ENCODE measurements at regions not wholly inside any gene's neighbourhood (a gene's known extent, or its start where the extent isn't known, plus 50 kb on each side); places are given as distances from the start of the nearest gene placed in this dataset.

DNA sequence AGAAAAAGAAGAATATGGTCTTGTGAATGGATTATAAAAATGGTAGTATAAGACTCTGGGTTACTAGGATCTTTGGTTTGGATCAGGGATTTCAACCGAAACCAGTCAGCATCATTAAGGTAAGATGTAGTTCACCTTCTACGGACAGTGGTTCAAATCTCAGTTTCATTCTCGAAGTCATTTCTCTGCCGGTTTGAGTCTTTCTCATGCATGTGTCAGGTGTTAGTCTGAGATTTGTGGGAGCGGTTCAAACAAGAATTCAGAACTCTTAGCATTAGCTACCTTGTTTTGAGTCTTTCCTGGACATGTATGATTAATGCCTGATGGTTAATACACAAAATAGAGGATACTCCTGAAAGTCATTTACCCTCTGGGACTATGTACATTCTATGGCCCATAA, 735.9 kb upstream of the NUDT12 start:
- Histone ChIP-seq H3K36me3 (ENCODE audit: insufficient read depth, low read length) (no peaks in the 10 kb centered on the region), H3K4me2 (ENCODE audit: low read length) (no peak overlapping the region), H3K4me3 (ENCODE audit: low read length) (no peak overlapping the region), H3K4me1 (ENCODE audit: control insufficient read depth, insufficient read depth, low read length) (peaks cover 4% of the 10 kb centered on the region), H3K9me3 (replicated peaks; ENCODE audit: low read length) (no peaks in the 10 kb centered on the region), H3K9ac (ENCODE audit: low read depth, low read length) (no peak overlapping the region), H3K27me3 (ENCODE audit: control insufficient read depth, insufficient read depth, low read length) (no peaks in the 10 kb centered on the region)

DNA sequence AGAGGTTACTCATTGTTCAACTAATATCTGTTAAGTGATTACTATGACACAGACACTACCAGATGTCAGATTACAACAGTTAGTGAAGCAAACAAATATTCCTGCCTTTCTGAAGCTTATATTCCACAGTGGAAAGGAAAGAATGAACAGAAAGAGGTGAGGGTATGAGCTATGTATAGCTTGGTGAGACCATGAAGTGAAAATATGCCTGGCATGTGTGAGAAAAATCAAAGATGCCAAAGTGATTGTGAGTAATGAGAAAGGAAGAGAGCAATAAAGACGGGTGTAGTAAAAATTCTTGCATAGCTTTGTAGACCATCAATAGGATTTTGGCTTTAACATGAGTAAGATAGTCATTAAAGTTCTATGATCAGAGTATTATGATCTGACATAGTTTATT, 734.5 kb upstream of the NUDT12 start:
- H3K9ac ChIP-seq (ENCODE audit: low read depth, low read length) = peak overlapping the region; percentile 0
- peaks cover 4% of the 10 kb centered on the region for H3K4me1 ChIP-seq (ENCODE audit: control insufficient read depth, insufficient read depth, low read length)
- H3K27me3 ChIP-seq (ENCODE audit: control insufficient read depth, insufficient read depth, low read length) = no peaks in the 10 kb centered on the region
- H3K9me3 ChIP-seq (replicated peaks; ENCODE audit: low read length) = no peaks in the 10 kb centered on the region
- H3K4me3 ChIP-seq (ENCODE audit: low read length) = no peak overlapping the region
- no peaks in the 10 kb centered on the region for H3K36me3 ChIP-seq (ENCODE audit: insufficient read depth, low read length)
- peak overlapping the region; percentile 4 for H3K4me2 ChIP-seq (ENCODE audit: low read length)

DNA sequence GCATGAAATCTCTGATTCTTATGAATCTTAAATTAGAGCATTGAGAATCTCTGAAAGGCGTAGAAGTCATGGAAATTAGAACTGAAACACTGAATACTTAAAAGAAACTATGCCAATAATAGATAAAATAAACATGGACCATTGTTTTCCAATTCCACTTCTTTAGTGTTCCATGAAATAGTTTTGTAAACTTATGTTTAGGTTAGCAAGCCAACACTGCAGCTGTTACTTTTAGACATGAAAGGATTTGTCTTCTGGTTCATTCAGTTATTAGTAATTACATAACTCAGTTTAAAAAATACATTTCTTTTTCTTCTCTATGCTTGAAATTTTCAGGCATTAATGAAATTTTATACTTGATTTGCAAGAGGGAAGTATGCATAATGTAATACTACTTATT, 733.4 kb upstream of the NUDT12 start:
- no peak overlapping the region for H3K4me2 ChIP-seq (ENCODE audit: low read length)

DNA sequence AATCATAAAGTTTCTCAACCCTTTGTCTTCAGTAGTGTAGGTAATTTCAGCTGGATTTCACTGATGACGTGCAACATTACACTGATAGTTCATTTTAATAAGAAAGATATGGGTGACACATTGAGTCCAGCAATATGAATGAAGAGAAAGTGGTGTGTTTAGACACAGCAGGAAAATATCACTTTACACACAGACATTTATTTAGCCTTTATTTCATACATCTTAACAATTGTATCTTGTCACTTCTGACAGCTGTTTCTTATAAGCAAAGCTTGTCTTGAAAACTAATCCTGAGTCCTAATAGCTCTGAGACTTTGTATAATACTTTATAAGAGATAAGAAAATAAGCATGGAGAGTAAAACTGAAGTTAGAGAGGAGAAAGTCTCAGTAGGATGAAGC, 720.5 kb upstream of the NUDT12 start:
- no peaks in the 10 kb centered on the region for H3K4me1 ChIP-seq (ENCODE audit: control insufficient read depth, insufficient read depth, low read length)
- H3K27me3 ChIP-seq (ENCODE audit: control insufficient read depth, insufficient read depth, low read length) = no peaks in the 10 kb centered on the region
- no peak overlapping the region for H3K4me3 ChIP-seq (ENCODE audit: low read length)
- H3K9me3 ChIP-seq (replicated peaks; ENCODE audit: low read length) = no peaks in the 10 kb centered on the region
- H3K4me2 ChIP-seq (ENCODE audit: low read length) = no peak overlapping the region
- no peak overlapping the region for H3K9ac ChIP-seq (ENCODE audit: low read depth, low read length)
- no peaks in the 10 kb centered on the region for H3K36me3 ChIP-seq (ENCODE audit: insufficient read depth, low read length)

More for the DNA sequence above, 733.4 kb upstream of the NUDT12 start:
- no peaks in the 10 kb centered on the region for H3K27me3 ChIP-seq (ENCODE audit: control insufficient read depth, insufficient read depth, low read length)
- no peak overlapping the region for H3K4me3 ChIP-seq (ENCODE audit: low read length)
- peaks cover 4% of the 10 kb centered on the region for H3K4me1 ChIP-seq (ENCODE audit: control insufficient read depth, insufficient read depth, low read length)
- H3K36me3 ChIP-seq (ENCODE audit: insufficient read depth, low read length) = no peaks in the 10 kb centered on the region
- no peak overlapping the region for H3K9ac ChIP-seq (ENCODE audit: low read depth, low read length)
- no peaks in the 10 kb centered on the region for H3K9me3 ChIP-seq (replicated peaks; ENCODE audit: low read length)

DNA sequence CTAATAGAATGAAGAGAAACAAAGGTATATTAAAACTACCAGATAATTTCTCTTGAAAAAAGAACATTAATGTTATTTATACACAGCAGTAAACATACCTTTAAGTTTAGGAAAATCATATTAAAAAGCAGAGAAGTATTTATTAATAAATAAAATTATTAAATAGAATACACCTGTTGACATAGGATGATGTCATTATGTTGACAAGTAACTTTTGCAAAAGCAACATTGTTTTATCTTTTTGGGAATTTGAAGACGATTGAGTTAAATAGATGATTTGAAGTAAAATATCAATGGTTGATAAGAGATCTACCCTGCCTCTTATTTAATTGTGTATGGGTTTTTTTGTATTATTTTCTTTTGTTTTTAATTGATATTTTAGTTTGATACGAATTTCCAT, 711.1 kb upstream of the NUDT12 start:
- Histone ChIP-seq H3K4me3 (ENCODE audit: low read length) (no peak overlapping the region), H3K27me3 (ENCODE audit: control insufficient read depth, insufficient read depth, low read length) (no peaks in the 10 kb centered on the region), H3K9ac (ENCODE audit: low read depth, low read length) (no peak overlapping the region), H3K36me3 (ENCODE audit: insufficient read depth, low read length) (no peaks in the 10 kb centered on the region), H3K4me1 (ENCODE audit: control insufficient read depth, insufficient read depth, low read length) (no peaks in the 10 kb centered on the region), H3K4me2 (ENCODE audit: low read length) (no peak overlapping the region), H3K9me3 (replicated peaks; ENCODE audit: low read length) (no peaks in the 10 kb centered on the region)

DNA sequence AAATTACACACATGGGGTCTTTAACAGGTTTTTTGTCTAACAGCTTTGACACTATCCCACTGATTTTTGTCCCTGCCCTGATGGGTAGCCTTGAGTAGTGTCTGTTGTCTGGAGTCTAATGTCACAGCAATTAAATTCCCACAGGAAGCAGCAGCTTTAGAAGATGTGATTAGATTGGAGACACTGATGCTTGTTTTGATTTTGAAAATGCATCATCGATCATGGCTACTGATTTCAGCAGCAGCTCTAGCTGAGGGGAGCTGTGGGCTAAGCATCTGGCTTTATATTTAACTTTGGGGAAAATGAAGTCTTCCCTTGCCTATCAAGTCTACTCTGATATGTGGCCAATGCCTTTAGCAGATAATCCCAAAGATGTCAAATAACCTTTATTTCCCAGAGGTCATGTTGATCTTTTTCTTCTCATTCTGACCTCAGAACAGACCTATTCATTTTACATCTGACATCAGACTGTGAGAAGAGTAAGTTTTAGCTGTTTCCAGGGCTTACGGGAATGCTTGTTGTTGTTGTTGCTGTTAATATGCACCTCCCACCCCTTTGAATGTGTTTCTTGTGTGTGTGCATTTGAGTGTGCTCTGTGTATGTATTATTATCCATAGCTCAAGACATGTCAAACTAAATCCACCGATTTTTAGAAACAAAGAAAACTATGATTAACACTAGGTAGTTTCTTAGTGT, 704.9 kb upstream of the NUDT12 start:
- H3K27me3 ChIP-seq (ENCODE audit: control insufficient read depth, insufficient read depth, low read length) = no peaks in the 10 kb centered on the region
- no peaks in the 10 kb centered on the region for H3K9me3 ChIP-seq (replicated peaks; ENCODE audit: low read length)

DNA sequence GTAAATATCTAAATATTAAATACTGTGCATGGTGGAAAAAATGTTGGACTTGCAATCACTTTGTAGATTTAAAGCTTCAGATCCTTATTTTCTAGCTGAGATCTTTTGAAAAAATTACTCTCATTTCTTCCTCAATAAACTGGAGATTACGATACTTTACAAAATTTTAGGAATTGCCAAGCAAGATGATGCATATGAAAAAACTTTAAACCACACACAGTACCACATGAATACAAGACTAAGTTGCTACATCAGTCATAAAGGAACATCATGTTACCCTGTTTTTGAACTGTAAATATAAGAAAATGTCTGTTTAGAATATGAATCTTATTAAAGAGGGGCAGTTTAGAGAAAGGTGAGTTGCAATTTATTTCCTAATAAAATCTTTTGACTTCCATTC, 703.6 kb upstream of the NUDT12 start:
- H3K9ac ChIP-seq (ENCODE audit: low read depth, low read length) = no peak overlapping the region
- no peaks in the 10 kb centered on the region for H3K27me3 ChIP-seq (ENCODE audit: control insufficient read depth, insufficient read depth, low read length)
- H3K36me3 ChIP-seq (ENCODE audit: insufficient read depth, low read length) = no peaks in the 10 kb centered on the region
- peaks cover 20% of the 10 kb centered on the region for H3K4me1 ChIP-seq (ENCODE audit: control insufficient read depth, insufficient read depth, low read length)
- H3K4me2 ChIP-seq (ENCODE audit: low read length) = no peak overlapping the region
- H3K9me3 ChIP-seq (replicated peaks; ENCODE audit: low read length) = no peaks in the 10 kb centered on the region
- H3K4me3 ChIP-seq (ENCODE audit: low read length) = no peak overlapping the region

More for the DNA sequence above, 704.9 kb upstream of the NUDT12 start:
- Histone ChIP-seq H3K4me1 (ENCODE audit: control insufficient read depth, insufficient read depth, low read length) (peaks cover 20% of the 10 kb centered on the region), H3K4me2 (ENCODE audit: low read length) (no peak overlapping the region), H3K36me3 (ENCODE audit: insufficient read depth, low read length) (no peaks in the 10 kb centered on the region), H3K4me3 (ENCODE audit: low read length) (no peak overlapping the region), H3K9ac (ENCODE audit: low read depth, low read length) (no peak overlapping the region)

DNA sequence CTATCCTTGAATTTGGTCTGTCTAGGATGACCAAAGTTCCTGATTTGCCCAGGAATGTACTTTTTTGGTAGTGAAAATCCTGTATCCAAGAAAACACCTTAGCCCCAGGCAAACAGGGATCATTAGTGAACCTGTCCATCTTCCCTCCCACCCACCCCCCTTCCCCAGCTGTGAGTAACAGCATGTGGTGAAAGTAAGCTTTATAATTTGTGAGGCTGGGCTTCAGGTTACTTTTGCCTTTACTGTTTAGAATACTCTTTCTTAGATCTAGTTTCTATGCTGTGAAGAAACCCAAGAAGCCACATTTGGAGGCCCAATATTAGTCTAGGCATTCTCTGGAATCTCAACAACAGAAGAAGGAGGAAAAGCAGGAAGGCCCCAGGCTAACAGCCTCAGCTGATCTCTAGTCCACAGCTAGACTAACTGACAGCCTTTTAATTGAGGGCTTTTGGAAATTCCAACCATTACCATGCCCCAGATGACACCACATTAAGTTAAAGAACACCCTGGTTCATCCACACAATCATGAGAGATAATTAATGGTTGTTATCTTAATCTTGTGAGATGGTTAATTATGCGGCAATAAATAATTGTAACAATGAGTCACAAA, 703.0 kb upstream of the NUDT12 start:
- Histone ChIP-seq H3K9me3 (replicated peaks; ENCODE audit: low read length) (no peaks in the 10 kb centered on the region), H3K4me2 (ENCODE audit: low read length) (no peak overlapping the region)

DNA sequence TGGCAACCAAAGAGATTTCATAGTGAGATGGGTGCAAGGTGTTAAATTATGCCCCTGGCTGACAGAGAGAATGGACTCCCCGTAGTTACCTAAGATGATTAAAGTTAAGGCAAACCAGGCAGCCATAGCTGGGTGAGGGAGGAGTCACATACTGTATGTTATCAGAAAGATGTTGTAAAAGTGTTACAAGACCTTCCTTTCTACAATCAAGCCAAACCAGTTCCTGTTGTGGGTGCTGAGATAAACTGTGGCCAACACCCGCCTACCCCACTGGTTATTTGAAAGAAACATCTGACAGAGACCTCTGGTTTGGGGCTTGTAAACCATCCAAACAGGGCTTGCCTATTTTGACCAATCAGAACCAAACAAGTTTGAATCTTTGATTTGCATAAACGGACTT, 684.7 kb upstream of the NUDT12 start:
- H3K36me3 ChIP-seq (ENCODE audit: insufficient read depth, low read length) = no peaks in the 10 kb centered on the region
- H3K4me3 ChIP-seq (ENCODE audit: low read length) = no peak overlapping the region
- H3K9me3 ChIP-seq (replicated peaks; ENCODE audit: low read length) = no peaks in the 10 kb centered on the region
- no peaks in the 10 kb centered on the region for H3K27me3 ChIP-seq (ENCODE audit: control insufficient read depth, insufficient read depth, low read length)
- H3K4me1 ChIP-seq (ENCODE audit: control insufficient read depth, insufficient read depth, low read length) = no peaks in the 10 kb centered on the region
- H3K9ac ChIP-seq (ENCODE audit: low read depth, low read length) = no peak overlapping the region
- no peak overlapping the region for H3K4me2 ChIP-seq (ENCODE audit: low read length)

More for the DNA sequence above, 703.0 kb upstream of the NUDT12 start:
- H3K36me3 ChIP-seq (ENCODE audit: insufficient read depth, low read length) = no peaks in the 10 kb centered on the region
- H3K27me3 ChIP-seq (ENCODE audit: control insufficient read depth, insufficient read depth, low read length) = no peaks in the 10 kb centered on the region
- peaks cover 20% of the 10 kb centered on the region for H3K4me1 ChIP-seq (ENCODE audit: control insufficient read depth, insufficient read depth, low read length)
- H3K9ac ChIP-seq (ENCODE audit: low read depth, low read length) = no peak overlapping the region
- no peak overlapping the region for H3K4me3 ChIP-seq (ENCODE audit: low read length)

DNA sequence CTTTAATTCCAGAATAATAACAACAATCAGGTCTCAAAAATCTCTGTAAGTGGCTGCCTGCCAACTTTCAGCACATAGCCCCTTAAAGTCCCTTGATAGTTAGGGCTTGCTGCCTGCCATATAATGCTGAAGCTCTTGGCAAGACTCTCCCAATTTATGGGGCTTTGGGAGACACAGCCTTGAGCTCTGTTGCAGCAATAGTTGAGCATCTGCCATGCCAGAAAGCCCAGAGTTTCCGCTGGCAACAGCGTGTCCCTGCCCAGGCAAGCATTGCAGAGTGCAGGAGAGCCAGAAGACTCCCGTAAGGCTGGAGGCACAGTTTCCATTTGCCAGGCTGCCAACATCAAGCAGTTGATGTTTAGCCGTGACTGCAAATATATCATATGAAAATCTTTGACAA, 678.5 kb upstream of the NUDT12 start:
- Histone ChIP-seq H3K9ac (ENCODE audit: low read depth, low read length) (peak overlapping the region; percentile 7), H3K27me3 (ENCODE audit: control insufficient read depth, insufficient read depth, low read length) (no peaks in the 10 kb centered on the region), H3K9me3 (replicated peaks; ENCODE audit: low read length) (no peaks in the 10 kb centered on the region), H3K4me2 (ENCODE audit: low read length) (peak overlapping the region; percentile 32), H3K4me3 (ENCODE audit: low read length) (no peak overlapping the region), H3K36me3 (ENCODE audit: insufficient read depth, low read length) (no peaks in the 10 kb centered on the region), H3K4me1 (ENCODE audit: control insufficient read depth, insufficient read depth, low read length) (peaks cover 7% of the 10 kb centered on the region)

DNA sequence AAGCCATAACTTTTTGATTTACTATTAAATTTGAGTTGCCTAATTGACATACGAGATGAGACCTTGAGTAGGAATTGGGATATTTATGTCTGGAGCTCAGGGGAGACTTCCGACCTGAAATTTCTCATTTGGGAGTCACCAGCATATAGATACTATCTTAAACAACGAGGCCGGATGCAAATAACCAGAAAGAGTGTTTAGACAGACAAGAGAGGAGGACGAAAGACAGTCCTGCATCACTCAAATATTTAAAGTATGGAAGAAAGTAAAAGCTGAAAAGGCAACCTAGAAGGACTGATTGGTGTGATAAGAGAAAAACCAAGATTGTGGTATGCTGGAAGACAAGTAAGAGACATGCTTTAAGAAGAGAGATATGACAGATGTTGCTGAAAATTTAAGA, 675.0 kb upstream of the NUDT12 start:
- peaks cover 7% of the 10 kb centered on the region for H3K4me1 ChIP-seq (ENCODE audit: control insufficient read depth, insufficient read depth, low read length)
- no peak overlapping the region for H3K9ac ChIP-seq (ENCODE audit: low read depth, low read length)
- no peaks in the 10 kb centered on the region for H3K9me3 ChIP-seq (replicated peaks; ENCODE audit: low read length)

More for the DNA sequence above, 675.0 kb upstream of the NUDT12 start:
- no peak overlapping the region for H3K4me3 ChIP-seq (ENCODE audit: low read length)
- no peaks in the 10 kb centered on the region for H3K27me3 ChIP-seq (ENCODE audit: control insufficient read depth, insufficient read depth, low read length)
- no peak overlapping the region for H3K4me2 ChIP-seq (ENCODE audit: low read length)
- no peaks in the 10 kb centered on the region for H3K36me3 ChIP-seq (ENCODE audit: insufficient read depth, low read length)

Measured in skeletal muscle satellite cell (primary cell).